ENCODE measurements at regions not wholly inside any gene's neighbourhood (a gene's known extent, or its start where the extent isn't known, plus 50 kb on each side); places are given as distances from the start of the nearest gene placed in this dataset.

- ChIA-PET POLR2A (no interaction called here), CTCF (interaction anchor here (0.6 to 1.0 kb wide), 2 partner anchors 102 to 221 kb away, joined by 3 read pairs; no protein-coding TSS in a partner anchor)
- TF ChIP-seq, protein P1, sequence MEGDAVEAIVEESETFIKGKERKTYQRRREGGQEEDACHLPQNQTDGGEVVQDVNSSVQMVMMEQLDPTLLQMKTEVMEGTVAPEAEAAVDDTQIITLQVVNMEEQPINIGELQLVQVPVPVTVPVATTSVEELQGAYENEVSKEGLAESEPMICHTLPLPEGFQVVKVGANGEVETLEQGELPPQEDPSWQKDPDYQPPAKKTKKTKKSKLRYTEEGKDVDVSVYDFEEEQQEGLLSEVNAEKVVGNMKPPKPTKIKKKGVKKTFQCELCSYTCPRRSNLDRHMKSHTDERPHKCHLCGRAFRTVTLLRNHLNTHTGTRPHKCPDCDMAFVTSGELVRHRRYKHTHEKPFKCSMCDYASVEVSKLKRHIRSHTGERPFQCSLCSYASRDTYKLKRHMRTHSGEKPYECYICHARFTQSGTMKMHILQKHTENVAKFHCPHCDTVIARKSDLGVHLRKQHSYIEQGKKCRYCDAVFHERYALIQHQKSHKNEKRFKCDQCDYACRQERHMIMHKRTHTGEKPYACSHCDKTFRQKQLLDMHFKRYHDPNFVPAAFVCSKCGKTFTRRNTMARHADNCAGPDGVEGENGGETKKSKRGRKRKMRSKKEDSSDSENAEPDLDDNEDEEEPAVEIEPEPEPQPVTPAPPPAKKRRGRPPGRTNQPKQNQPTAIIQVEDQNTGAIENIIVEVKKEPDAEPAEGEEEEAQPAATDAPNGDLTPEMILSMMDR (IDR thresholded peaks at IDR 0.05; ENCODE audit: control extremely low read depth, extremely low read depth, low read depth, missing control alignments), result no peak
- DNase-seq (ENCODE audit: extremely low spot score), result no peak
These were observed 66.5 kb downstream of the TIGD2 start for GRCh38 chr4:89177807-89178206.

GRCh38 chr4:89184407-89184806 lies 73.1 kb downstream of the TIGD2 start:
- DNase-seq (ENCODE audit: extremely low spot score), result no peak
- TF ChIP-seq, protein P1 (IDR thresholded peaks at IDR 0.05; ENCODE audit: control extremely low read depth, extremely low read depth, low read depth, missing control alignments), result no peak
- POLR2A ChIA-PET, result no interaction called here
- CTCF ChIA-PET, result no interaction called here
